HG02588 (cell line): ENCODE measurements at regions not wholly inside any gene's neighbourhood (a gene's known extent, or its start where the extent isn't known, plus 50 kb on each side); places are given as distances from the start of the nearest gene placed in this dataset.
"Not testable (repeated sequence)": the region's sequence is repeated elsewhere in the genome, so short reads cannot be mapped to it uniquely, and the experiment has no call there.

ENCODE experiments used
- ATAC-seq: cut with Tn5 transposase; IDR thresholded peaks from one replicate; pipeline ENCODE4 v1.9.1; 2021; ENCODE audit warnings: mild to moderate bottlenecking, moderate library complexity; ENCODE audit not compliant: unreplicated experiment

- ATAC-seq: no peak
Observed at GRCh38 chr7:156547884-156548561, 92.6 kb upstream of the RNF32 start.

- no peak for ATAC-seq
Observed at GRCh38 chr7:156545979-156546378, 94.6 kb upstream of the RNF32 start.

- ATAC-seq: no peak
Observed at GRCh38 chr7:156544919-156545715, 95.5 kb upstream of the RNF32 start.

GRCh38 chr7:156543699-156544598 lies 96.6 kb upstream of the RNF32 start:
- no peak for ATAC-seq

- no peak for ATAC-seq
Observed at GRCh38 chr7:156540619-156541165, 99.9 kb upstream of the RNF32 start.

GRCh38 chr7:156539999-156540398 lies 100.6 kb upstream of the RNF32 start:
- no peak for ATAC-seq

- ATAC-seq: no peak
Observed at GRCh38 chr7:156537006-156537405, 103.6 kb upstream of the RNF32 start.

GRCh38 chr7:156534925-156535324 lies 105.6 kb upstream of the RNF32 start:
- ATAC-seq: no peak

GRCh38 chr7:156533964-156534363 lies 106.6 kb upstream of the RNF32 start:
- ATAC-seq: no peak

- no peak for ATAC-seq
Observed at GRCh38 chr7:156533420-156533819, 107.2 kb upstream of the RNF32 start.

GRCh38 chr7:156532016-156532602 lies 108.5 kb upstream of the RNF32 start:
- ATAC-seq: no peak

- no peak for ATAC-seq
Observed at GRCh38 chr7:156529956-156530355, 110.6 kb upstream of the RNF32 start.

GRCh38 chr7:156527458-156527890 lies 113.1 kb upstream of the RNF32 start:
- ATAC-seq: no peak

GRCh38 chr7:156524818-156525597 lies 115.6 kb upstream of the RNF32 start:
- ATAC-seq: no peak

GRCh38 chr7:156523447-156524048 lies 117.0 kb upstream of the RNF32 start:
- ATAC-seq: no peak

- no peak for ATAC-seq
Observed at GRCh38 chr7:156522801-156523200, 117.8 kb upstream of the RNF32 start.

GRCh38 chr7:156519070-156519469 lies 121.5 kb upstream of the RNF32 start:
- no peak for ATAC-seq

GRCh38 chr7:156518466-156518865 lies 122.1 kb upstream of the RNF32 start:
- no peak for ATAC-seq

GRCh38 chr7:156517858-156518257 lies 122.7 kb upstream of the RNF32 start:
- not testable (repeated sequence) for ATAC-seq
